ENCODE measurements at regions not wholly inside any gene's neighbourhood (a gene's known extent, or its start where the extent isn't known, plus 50 kb on each side); places are given as distances from the start of the nearest gene placed in this dataset.

GRCh38 chr11:15509082-15509481, 394.4 kb downstream of the INSC start:
- 92 to 100% methylated on average over 1 to 2 of the region's 2 CpGs for WGBS, 2 experiments (ENCODE audit: insufficient coverage in 1 of 2, insufficient read length in 1 of 2)
- Mint-ChIP-seq H3K4me1 (peaks cover 5% of the 10 kb centered on the region), H3K27me3 (ENCODE audit: insufficient read depth) (no peaks in the 10 kb centered on the region), H3K27ac (no peak overlapping the region), H3K9me3 (no peaks in the 10 kb centered on the region), H3K4me3 (no peak overlapping the region), H3K36me3 (ENCODE audit: low read depth) (no peaks in the 10 kb centered on the region)
- H3K9ac ChIP-seq (ENCODE audit: extremely low read depth, low read length, poor library complexity, severe bottlenecking), result no peak overlapping the region
- no peaks in the 10 kb centered on the region for H3K36me3 ChIP-seq (ENCODE audit: control insufficient read depth, insufficient read depth, low read length)
- no peak overlapping the region for H3K4me3 ChIP-seq (ENCODE audit: low read length)
- DNase-seq, result no peak
- no peak for TF ChIP-seq CTCF (conservative IDR thresholded peaks at IDR 0.05)
- no peaks in the 10 kb centered on the region for H3K4me1 ChIP-seq (ENCODE audit: control insufficient read depth, insufficient read depth, low read length)
- no peak overlapping the region for H3K27ac ChIP-seq (ENCODE audit: low read depth, low read length)
- no peaks in the 10 kb centered on the region for H3K27me3 ChIP-seq (ENCODE audit: control insufficient read depth, insufficient read depth, low read length, poor library complexity, severe bottlenecking)
- no peaks in the 10 kb centered on the region for H3K9me3 ChIP-seq (ENCODE audit: control insufficient read depth, low read length)

GRCh38 chr11:15519124-15519791, 404.5 kb downstream of the INSC start:
- peaks cover 11% of the 10 kb centered on the region for H3K4me1 Mint-ChIP-seq

GRCh38 chr11:15519911-15520310, 405.2 kb downstream of the INSC start:
- Mint-ChIP-seq H3K4me3 (no peak overlapping the region), H3K27me3 (ENCODE audit: insufficient read depth) (no peaks in the 10 kb centered on the region), H3K27ac (no peak overlapping the region), H3K36me3 (ENCODE audit: low read depth) (no peaks in the 10 kb centered on the region), H3K9me3 (peaks cover 11% of the 10 kb centered on the region), H3K4me1 (peaks cover 11% of the 10 kb centered on the region)
- Histone ChIP-seq H3K9me3 (ENCODE audit: control insufficient read depth, low read length) (peaks cover 19% of the 10 kb centered on the region), H3K4me3 (ENCODE audit: low read length) (no peak overlapping the region), H3K36me3 (ENCODE audit: control insufficient read depth, insufficient read depth, low read length) (no peaks in the 10 kb centered on the region), H3K27me3 (ENCODE audit: control insufficient read depth, insufficient read depth, low read length, poor library complexity, severe bottlenecking) (no peaks in the 10 kb centered on the region), H3K9ac (ENCODE audit: extremely low read depth, low read length, poor library complexity, severe bottlenecking) (no peak overlapping the region), H3K27ac (ENCODE audit: low read depth, low read length) (no peak overlapping the region), H3K4me1 (ENCODE audit: control insufficient read depth, insufficient read depth, low read length) (no peaks in the 10 kb centered on the region)
- peak; percentile 57 for DNase-seq
- WGBS, 2 experiments (ENCODE audit: insufficient coverage in 1 of 2, insufficient read length in 1 of 2), result 75% methylated on average over 2 of the region's 2 CpGs; no CpG with 5 or more reads in 1 of the 2 experiments
- no peak for TF ChIP-seq CTCF (conservative IDR thresholded peaks at IDR 0.05)

More at GRCh38 chr11:15519124-15519791, 404.5 kb downstream of the INSC start:
- Histone ChIP-seq H3K27ac (ENCODE audit: low read depth, low read length) (no peak overlapping the region), H3K27me3 (ENCODE audit: control insufficient read depth, insufficient read depth, low read length, poor library complexity, severe bottlenecking) (no peaks in the 10 kb centered on the region), H3K9ac (ENCODE audit: extremely low read depth, low read length, poor library complexity, severe bottlenecking) (no peak overlapping the region), H3K4me3 (ENCODE audit: low read length) (no peak overlapping the region), H3K9me3 (ENCODE audit: control insufficient read depth, low read length) (peaks cover 18% of the 10 kb centered on the region), H3K4me1 (ENCODE audit: control insufficient read depth, insufficient read depth, low read length) (no peaks in the 10 kb centered on the region), H3K36me3 (ENCODE audit: control insufficient read depth, insufficient read depth, low read length) (no peaks in the 10 kb centered on the region)
- peaks cover 9% of the 10 kb centered on the region for H3K9me3 Mint-ChIP-seq
- no peak for TF ChIP-seq CTCF (conservative IDR thresholded peaks at IDR 0.05)
- no peak for DNase-seq
- no peak overlapping the region for H3K27ac Mint-ChIP-seq
- no peak overlapping the region for H3K4me3 Mint-ChIP-seq
- 83 to 92% methylated on average over 2 of the region's 2 CpGs for WGBS, 2 experiments (ENCODE audit: insufficient coverage in 1 of 2, insufficient read length in 1 of 2)
- no peaks in the 10 kb centered on the region for H3K36me3 Mint-ChIP-seq (ENCODE audit: low read depth)
- H3K27me3 Mint-ChIP-seq (ENCODE audit: insufficient read depth), result no peaks in the 10 kb centered on the region

Data from endodermal cell (in vitro differentiated cells).